CD4-positive, alpha-beta T cell (primary cell): ENCODE measurements at regions not wholly inside any gene's neighbourhood (a gene's known extent, or its start where the extent isn't known, plus 50 kb on each side); places are given as distances from the start of the nearest gene placed in this dataset.

Experiments
- ATAC-seq: fragments of 200-7000 bp; cut with Tn5 transposase; one replicate; pipeline ENCODE4 v1.10.0; 2022; ENCODE audit warnings: mild to moderate bottlenecking; ENCODE audit not compliant: poor library complexity
- CTCF ChIA-PET: fragments of 350-600 bp; sonication (Branson Sonifier 250); formaldehyde crosslinking; loops from one replicate; lab custom pipeline; 2021; ENCODE audit warnings: antibody characterized with exemption, inconsistent platforms; lab: Charles Lee
- POLR2A ChIA-PET: fragments of 350-600 bp; sonication (Branson Sonifier 250); formaldehyde crosslinking; loops from one replicate; lab custom pipeline; 2021; ENCODE audit warnings: antibody characterized with exemption, inconsistent platforms; lab: Charles Lee
- DNase-seq, 14 experiments: peaks; one replicate each; pipeline ENCODE4 v3.0.0-alpha.2; 2013 to 2020; ENCODE audit warnings: mixed read lengths in 2 of 14
- H3K27ac ChIP-seq, 2 donors: one replicate each; pipeline versions ENCODE4 v1.5.1 to v1.7.0; 2013; ENCODE audit warnings: low read length in 2 of 2, low read depth in 1 of 2, mild to moderate bottlenecking in 1 of 2
- H3K27me3 ChIP-seq, 2 experiments: 1 replicate in 1 of 2; 2 replicates in 1 of 2; pipeline versions ENCODE4 v1.6.1 to v1.7.0; 2013; ENCODE audit warnings: low read length in 2 of 2, control low read depth in 1 of 2, mild to moderate bottlenecking in 1 of 2, moderate library complexity in 1 of 2; ENCODE audit not compliant: insufficient read depth in 2 of 2, control insufficient read depth in 1 of 2
- H3K36me3 ChIP-seq: one replicate; pipeline ENCODE4 v1.6.1; 2013; ENCODE audit warnings: low read length, control low read depth; ENCODE audit not compliant: insufficient read depth
- H3K4me1 ChIP-seq: one replicate; pipeline ENCODE4 v1.6.1; 2013; ENCODE audit warnings: low read length, control low read depth; ENCODE audit not compliant: insufficient read depth
- H3K4me3 ChIP-seq: one replicate; pipeline ENCODE4 v1.5.1; 2013; ENCODE audit warnings: mild to moderate bottlenecking, low read length, moderate library complexity
- H3K9me3 ChIP-seq, 2 experiments: 1 replicate in 1 of 2; 2 replicates in 1 of 2; pipeline versions ENCODE4 v1.6.1 to v1.7.0; 2013; ENCODE audit warnings: low read length in 2 of 2, mild to moderate bottlenecking in 2 of 2, control low read depth in 1 of 2, moderate library complexity in 1 of 2; ENCODE audit not compliant: control insufficient read depth in 1 of 2, insufficient read depth in 1 of 2
- H3K27ac Mint-ChIP-seq: one replicate; pipeline ENCODE4 v1.8.0; 2020; ENCODE audit warnings: mixed read lengths
- H3K27me3 Mint-ChIP-seq: one replicate; pipeline ENCODE4 v1.8.0; 2021; ENCODE audit warnings: mixed read lengths
- H3K36me3 Mint-ChIP-seq: one replicate; pipeline ENCODE4 v1.8.0; 2021; ENCODE audit warnings: low read depth, mixed read lengths
- H3K4me1 Mint-ChIP-seq: one replicate; pipeline ENCODE4 v1.8.0; 2021; ENCODE audit warnings: low read depth, mixed read lengths
- H3K4me3 Mint-ChIP-seq: one replicate; pipeline ENCODE4 v1.8.0; 2020; ENCODE audit warnings: mild to moderate bottlenecking, mixed read lengths
- H3K9me3 Mint-ChIP-seq: one replicate; pipeline ENCODE4 v1.8.0; 2020; ENCODE audit warnings: mixed read lengths
- CTCF ChIP-seq: fragments of 200-600 bp; IDR thresholded peaks from one replicate; pipeline ENCODE4 v1.8.0; 2022; ENCODE audit warnings: antibody characterized with exemption, mild to moderate bottlenecking
- intact Hi-C, 2 experiments: fragments of 100-400 bp; cut with DNase I in 1 of 2; cut with micrococcal nuclease in 1 of 2; formaldehyde crosslinking; loops; one replicate each; pipeline versions ENCODE4 v1.15.1 to v1.9.0; 2023 to 2025; cut with DNase I, micrococcal nuclease

- H3K4me3 ChIP-seq, result no peak overlapping the region
- Mint-ChIP-seq H3K36me3 (no peaks in the 10 kb centered on the region), H3K27ac (no peak overlapping the region), H3K4me1 (no peaks in the 10 kb centered on the region), H3K9me3 (no peaks in the 10 kb centered on the region), H3K27me3 (peaks cover 4% of the 10 kb centered on the region), H3K4me3 (no peak overlapping the region)
- no peak overlapping the region for H3K27ac ChIP-seq
- H3K27me3 ChIP-seq, result no peaks in the 10 kb centered on the region
- H3K36me3 ChIP-seq, result no peaks in the 10 kb centered on the region
- DNase-seq (no peak), ATAC-seq (no peak)
- no peak for TF ChIP-seq CTCF
- H3K9me3 ChIP-seq, result peaks cover 0 to 3% of the 10 kb centered on the region in 2 experiments
- intact Hi-C loops, result no loop called here
- POLR2A ChIA-PET, result no interaction called here
- no peaks in the 10 kb centered on the region for H3K4me1 ChIP-seq
- CTCF ChIA-PET, result no interaction called here
These were observed 267.2 kb downstream of the MED10 start for GRCh38 chr5:6111131-6111530.

GRCh38 chr5:6110441-6111005 lies 267.8 kb downstream of the MED10 start:
- POLR2A ChIA-PET, result no interaction called here
- intact Hi-C loops, result no loop called here
- no peaks in the 10 kb centered on the region for H3K27me3 ChIP-seq
- DNase-seq, result no peak
- H3K36me3 Mint-ChIP-seq, result no peaks in the 10 kb centered on the region
- no peak overlapping the region for H3K4me3 ChIP-seq
- TF ChIP-seq CTCF, result no peak
- H3K4me3 Mint-ChIP-seq, result no peak overlapping the region
- no peak for ATAC-seq
- H3K9me3 ChIP-seq, result peaks cover 0 to 3% of the 10 kb centered on the region in 2 experiments
- H3K9me3 Mint-ChIP-seq, result no peaks in the 10 kb centered on the region
- H3K36me3 ChIP-seq, result no peaks in the 10 kb centered on the region
- CTCF ChIA-PET, result no interaction called here
- H3K4me1 Mint-ChIP-seq, result no peaks in the 10 kb centered on the region
- no peak overlapping the region for H3K27ac Mint-ChIP-seq
- H3K27me3 Mint-ChIP-seq, result peaks cover 4% of the 10 kb centered on the region
- no peak overlapping the region for H3K27ac ChIP-seq
- no peaks in the 10 kb centered on the region for H3K4me1 ChIP-seq

GRCh38 chr5:6108981-6109825 lies 269.1 kb downstream of the MED10 start:
- CTCF ChIA-PET, result no interaction called here
- H3K9me3 Mint-ChIP-seq, result no peaks in the 10 kb centered on the region
- no peak overlapping the region for H3K27ac ChIP-seq
- H3K27me3 ChIP-seq, result no peaks in the 10 kb centered on the region
- no peak overlapping the region for H3K4me3 Mint-ChIP-seq
- H3K27ac Mint-ChIP-seq, result no peak overlapping the region
- ATAC-seq, result no peak
- H3K4me3 ChIP-seq, result no peak overlapping the region
- no peak for DNase-seq
- intact Hi-C loops, result no loop called here
- POLR2A ChIA-PET, result no interaction called here
- peaks cover 0 to 3% of the 10 kb centered on the region in 2 experiments for H3K9me3 ChIP-seq
- H3K27me3 Mint-ChIP-seq, result peaks cover 4% of the 10 kb centered on the region
- no peaks in the 10 kb centered on the region for H3K4me1 ChIP-seq
- H3K4me1 Mint-ChIP-seq, result no peaks in the 10 kb centered on the region
- no peaks in the 10 kb centered on the region for H3K36me3 ChIP-seq
- no peaks in the 10 kb centered on the region for H3K36me3 Mint-ChIP-seq
- TF ChIP-seq CTCF, result no peak
